ENCODE measurements at regions not wholly inside any gene's neighbourhood (a gene's known extent, or its start where the extent isn't known, plus 50 kb on each side); places are given as distances from the start of the nearest gene placed in this dataset.

GRCh38 chr18:46387441-46388131, 269.4 kb downstream of the LOXHD1 start:
- no peak for TF ChIP-seq MAX (IDR thresholded peaks at IDR 0.05; ENCODE audit: low read depth, low read length)
- TF ChIP-seq MYC (IDR thresholded peaks at IDR 0.05; ENCODE audit: low read depth, low read length): no peak
- no peak for TF ChIP-seq CTCF (IDR thresholded peaks at IDR 0.05; ENCODE audit: low read depth, low read length)
- TF ChIP-seq POLR2A (IDR thresholded peaks at IDR 0.05; ENCODE audit: extremely low read depth, insufficient read length): no peak
- DNase-seq (ENCODE audit: low read depth): no peak
- H3K4me3 ChIP-seq (ENCODE audit: low read depth, low read length): no peak overlapping the region

- DNase-seq (ENCODE audit: low read depth): no peak
- H3K4me3 ChIP-seq (ENCODE audit: low read depth, low read length): no peak overlapping the region
- TF ChIP-seq POLR2A (IDR thresholded peaks at IDR 0.05; ENCODE audit: extremely low read depth, insufficient read length) (no peak), MYC (IDR thresholded peaks at IDR 0.05; ENCODE audit: low read depth, low read length) (no peak), MAX (IDR thresholded peaks at IDR 0.05; ENCODE audit: low read depth, low read length) (no peak)
Measured at GRCh38 chr18:46388286-46388685, 268.7 kb downstream of the LOXHD1 start.

GRCh38 chr18:46392576-46392975, 264.4 kb downstream of the LOXHD1 start:
- DNase-seq (ENCODE audit: low read depth): no peak
- no peak overlapping the region for H3K4me3 ChIP-seq (ENCODE audit: low read depth, low read length)
- TF ChIP-seq POLR2A (IDR thresholded peaks at IDR 0.05; ENCODE audit: extremely low read depth, insufficient read length) (no peak), MAX (IDR thresholded peaks at IDR 0.05; ENCODE audit: low read depth, low read length) (no peak), MYC (IDR thresholded peaks at IDR 0.05; ENCODE audit: low read depth, low read length) (no peak), CTCF (IDR thresholded peaks at IDR 0.05; ENCODE audit: low read depth, low read length) (no peak)

GRCh38 chr18:46393230-46393629, 263.8 kb downstream of the LOXHD1 start:
- no peak overlapping the region for H3K4me3 ChIP-seq (ENCODE audit: low read depth, low read length)
- DNase-seq (ENCODE audit: low read depth): peak; percentile 21
- TF ChIP-seq POLR2A (IDR thresholded peaks at IDR 0.05; ENCODE audit: extremely low read depth, insufficient read length) (no peak), CTCF (IDR thresholded peaks at IDR 0.05; ENCODE audit: low read depth, low read length) (peak; percentile 31)

- H3K4me3 ChIP-seq (ENCODE audit: low read depth, low read length): no peak overlapping the region
- no peak for DNase-seq (ENCODE audit: low read depth)
- TF ChIP-seq MYC (IDR thresholded peaks at IDR 0.05; ENCODE audit: low read depth, low read length) (no peak), POLR2A (IDR thresholded peaks at IDR 0.05; ENCODE audit: extremely low read depth, insufficient read length) (no peak)
Measured at GRCh38 chr18:46393961-46394360, 263.1 kb downstream of the LOXHD1 start.

GRCh38 chr18:46395795-46396194, 261.2 kb downstream of the LOXHD1 start:
- DNase-seq (ENCODE audit: low read depth): no peak
- TF ChIP-seq MYC (IDR thresholded peaks at IDR 0.05; ENCODE audit: low read depth, low read length) (no peak), CTCF (IDR thresholded peaks at IDR 0.05; ENCODE audit: low read depth, low read length) (no peak)
- no peak overlapping the region for H3K4me3 ChIP-seq (ENCODE audit: low read depth, low read length)

GRCh38 chr18:46397174-46397573, 259.8 kb downstream of the LOXHD1 start:
- TF ChIP-seq POLR2A (IDR thresholded peaks at IDR 0.05; ENCODE audit: extremely low read depth, insufficient read length): no peak
- TF ChIP-seq CTCF (IDR thresholded peaks at IDR 0.05; ENCODE audit: low read depth, low read length): no peak
- TF ChIP-seq MYC (IDR thresholded peaks at IDR 0.05; ENCODE audit: low read depth, low read length): no peak
- no peak for TF ChIP-seq MAX (IDR thresholded peaks at IDR 0.05; ENCODE audit: low read depth, low read length)
- no peak overlapping the region for H3K4me3 ChIP-seq (ENCODE audit: low read depth, low read length)
- no peak for DNase-seq (ENCODE audit: low read depth)
